Activated CD4-positive, alpha-beta T cell treated with anti-CD3 and anti-CD28 coated beads for 24 hours (primary cell): ENCODE measurements at regions not wholly inside any gene's neighbourhood (a gene's known extent, or its start where the extent isn't known, plus 50 kb on each side); places are given as distances from the start of the nearest gene placed in this dataset.

Experiments
- DNase-seq, 2 donors: peaks; one replicate each; pipeline ENCODE4 v3.0.0-alpha.2; 2020; ENCODE audit warnings: low read depth in 2 of 2

DNA sequence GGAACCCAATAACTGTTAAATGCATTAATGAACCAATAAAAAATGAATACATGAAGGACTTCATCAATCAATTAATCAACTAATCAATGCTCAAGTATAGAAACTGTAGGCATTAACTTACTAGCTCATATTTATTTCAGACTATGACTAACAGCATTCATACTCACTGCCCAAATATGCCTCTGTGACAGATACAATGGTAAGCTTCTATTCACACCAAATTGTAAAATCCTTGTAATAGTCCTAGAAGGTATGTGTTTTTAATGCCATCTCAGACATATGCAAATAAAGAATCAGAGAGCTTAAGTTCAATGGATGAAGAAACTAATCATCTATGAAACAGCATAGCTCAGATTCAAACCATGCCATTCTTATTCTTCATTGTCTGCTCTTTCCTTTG lies 1253.6 kb upstream of the TENM4 start:
- DNase-seq, result no peak

DNA sequence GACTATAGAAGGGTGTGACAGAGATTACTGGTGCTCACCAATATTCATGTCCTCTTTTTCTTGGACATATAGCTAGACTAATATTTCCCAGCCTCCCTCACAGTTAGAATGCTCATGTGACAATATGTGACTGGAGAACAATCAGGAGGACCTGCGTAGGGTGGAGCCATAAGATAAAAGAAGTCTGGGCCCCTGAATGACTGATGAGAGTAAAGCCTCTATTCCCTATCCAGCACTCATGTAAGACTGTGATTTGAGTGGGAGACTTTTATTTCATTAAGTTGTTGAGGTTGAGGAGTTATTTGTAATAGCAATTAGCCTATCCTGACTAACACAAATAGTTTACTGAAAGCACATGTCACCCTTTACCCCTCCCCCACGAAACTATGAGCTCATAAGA lies 1247.1 kb upstream of the TENM4 start:
- no peak for DNase-seq

GRCh38 chr11:80686889-80687288 lies 1246.1 kb upstream of the TENM4 start:
- DNase-seq, result no peak

- no peak for DNase-seq
Measured at GRCh38 chr11:80673566-80673965, 1232.7 kb upstream of the TENM4 start.

DNA sequence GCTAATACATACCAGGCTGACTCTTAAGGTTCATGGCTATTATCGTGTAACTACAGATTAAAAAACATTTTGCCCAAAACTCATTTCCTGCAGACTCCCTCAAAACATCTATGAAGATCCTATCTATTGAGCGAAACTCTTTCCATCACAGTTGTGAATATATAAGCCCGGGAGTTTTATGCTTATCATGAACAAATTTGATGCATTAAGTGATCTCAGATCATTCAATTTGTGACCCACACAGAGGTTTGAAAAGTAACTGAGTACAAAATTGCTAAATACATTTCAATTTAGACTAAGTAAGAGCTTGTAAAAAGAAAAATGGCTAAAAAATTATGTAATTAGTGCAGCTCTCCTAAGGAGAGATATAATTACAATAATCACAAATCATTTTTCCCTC lies 1228.8 kb upstream of the TENM4 start:
- no peak for DNase-seq

DNA sequence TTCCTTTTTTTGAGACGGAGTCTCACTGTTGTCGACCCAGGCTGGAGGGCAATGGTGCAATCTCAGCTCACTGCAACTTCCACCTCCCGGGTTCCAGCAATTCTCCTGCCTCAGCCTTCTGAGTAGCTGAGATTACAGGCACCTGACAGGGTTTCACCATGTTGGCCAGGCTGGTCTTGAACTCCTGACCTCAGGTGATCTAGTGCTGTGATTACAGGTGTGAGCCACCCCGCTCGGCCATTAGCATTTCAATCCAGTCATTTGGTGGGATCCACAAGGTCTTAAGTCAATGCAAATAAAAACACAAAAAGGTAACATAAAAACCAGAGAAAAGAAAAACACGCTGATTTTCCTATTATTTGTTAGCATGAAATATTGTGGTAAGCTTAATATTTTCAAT lies 1227.2 kb upstream of the TENM4 start:
- DNase-seq, result no peak

DNA sequence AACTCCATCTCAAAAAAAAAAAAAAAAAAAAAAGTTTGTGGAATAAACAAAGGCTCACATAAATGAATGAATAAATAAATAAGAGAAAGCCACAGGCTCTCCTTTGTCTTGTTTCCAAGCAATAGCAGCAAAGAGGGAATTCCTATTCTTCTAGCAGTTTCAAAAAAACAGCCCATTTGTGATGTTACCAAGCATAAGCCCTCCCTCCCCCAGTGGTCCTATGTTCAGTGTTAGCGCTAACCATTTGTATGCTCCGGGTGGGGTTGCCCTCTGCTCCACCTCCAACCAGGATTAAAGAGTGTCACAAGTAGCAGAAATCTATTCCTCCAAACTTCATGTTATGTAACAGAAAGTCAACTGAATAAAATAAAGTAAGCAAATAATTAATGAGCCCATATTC lies 1215.0 kb upstream of the TENM4 start:
- no peak for DNase-seq

DNA sequence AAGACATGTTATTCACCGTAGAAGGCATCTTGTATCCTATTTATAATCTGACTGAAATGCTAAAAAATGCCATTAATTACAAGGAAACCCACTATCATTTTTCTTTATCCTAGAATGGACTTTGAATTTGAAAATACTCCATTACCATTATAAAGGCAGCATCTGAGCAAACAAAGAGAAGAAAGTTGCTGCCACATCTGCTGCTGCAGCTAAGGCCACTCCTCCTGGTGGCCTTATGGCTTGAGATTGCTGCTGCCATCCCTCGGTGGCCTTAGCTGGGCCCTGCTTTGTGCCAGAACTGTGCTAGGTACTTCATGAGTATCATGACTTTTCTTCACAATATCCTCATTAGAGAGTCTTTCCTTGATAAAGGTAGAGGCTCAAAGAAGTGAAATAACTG lies 1210.1 kb upstream of the TENM4 start:
- DNase-seq, result no peak

- DNase-seq, result no peak
Measured at GRCh38 chr11:80649186-80649585, 1208.4 kb upstream of the TENM4 start.

DNA sequence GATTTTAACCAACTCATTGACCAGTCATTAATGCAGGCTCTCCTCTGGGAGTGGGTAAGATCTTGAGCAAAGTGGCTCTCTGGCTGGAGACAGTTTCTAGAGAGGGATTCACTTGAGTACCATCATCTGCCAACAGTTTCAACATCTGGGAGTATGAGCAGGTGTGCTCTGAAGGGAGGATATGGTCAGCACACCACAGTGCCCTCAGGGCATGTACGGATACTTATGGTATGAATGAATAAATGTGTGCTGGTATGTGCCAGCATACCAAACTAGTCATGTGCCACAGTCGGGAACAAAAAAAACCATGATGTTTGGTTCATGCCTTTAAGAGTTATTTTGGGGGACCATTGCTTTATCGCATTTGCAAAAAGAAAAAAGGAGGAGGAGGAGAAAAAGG lies 1197.5 kb upstream of the TENM4 start:
- DNase-seq, result no peak

DNA sequence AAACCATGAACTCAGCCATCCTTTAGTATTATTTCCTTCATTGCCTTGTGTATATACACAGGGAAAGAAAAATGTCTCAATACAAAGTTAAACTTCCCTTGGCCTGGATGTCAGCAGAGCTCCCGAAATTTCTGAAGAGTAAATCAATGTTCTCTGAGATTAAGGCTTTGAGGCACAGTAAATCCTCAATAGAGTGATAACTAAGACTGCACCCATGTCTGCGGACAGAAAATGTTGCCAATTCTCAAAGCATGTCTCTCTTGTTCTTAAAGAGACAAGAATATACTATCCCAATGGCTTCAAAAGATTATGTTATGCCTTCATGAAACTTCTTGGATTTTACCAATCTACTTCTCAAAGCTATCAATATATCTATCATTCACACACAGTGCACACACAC lies 1196.7 kb upstream of the TENM4 start:
- no peak for DNase-seq

DNA sequence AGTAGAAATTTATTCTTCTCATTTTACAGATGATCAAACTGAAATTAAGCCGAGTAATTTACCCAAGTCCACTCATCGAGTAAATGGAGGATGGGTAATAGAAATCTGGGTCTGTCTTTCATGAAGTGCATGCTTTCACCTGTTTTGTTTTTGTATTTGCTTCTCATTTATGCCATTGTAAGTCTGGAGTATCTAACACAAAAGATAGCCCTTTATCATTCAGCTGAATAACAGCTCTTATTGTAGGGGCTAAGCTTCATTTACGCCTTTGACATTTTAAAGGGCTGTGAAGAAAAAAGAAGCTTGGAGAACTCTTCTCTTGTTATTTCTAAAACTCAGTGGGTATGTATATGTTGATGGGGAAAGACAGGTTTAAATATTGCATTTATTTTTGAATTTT lies 1196.2 kb upstream of the TENM4 start:
- no peak for DNase-seq

- DNase-seq, result no peak
Measured at GRCh38 chr11:80635178-80635577, 1194.3 kb upstream of the TENM4 start.

GRCh38 chr11:80632691-80633090 lies 1191.9 kb upstream of the TENM4 start:
- DNase-seq, result no peak

DNA sequence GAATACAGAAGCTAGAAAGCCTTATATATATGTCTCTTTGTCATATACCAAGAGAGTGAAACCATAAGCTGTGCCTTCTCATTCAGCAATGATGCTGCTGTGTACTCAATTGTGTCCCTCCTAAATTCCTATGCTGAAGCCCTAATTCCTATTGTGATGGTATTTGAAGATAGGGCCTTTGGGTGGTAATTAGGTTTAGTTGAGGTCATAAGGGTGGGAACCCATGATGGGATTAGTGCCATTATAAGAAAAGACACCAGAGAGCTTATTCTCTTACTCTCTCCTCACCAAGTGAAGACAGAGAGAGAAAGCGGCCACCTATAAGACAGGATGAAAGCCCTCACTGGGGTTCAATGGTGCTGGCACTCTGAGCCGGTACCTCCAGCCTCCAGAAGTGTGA lies 1191.3 kb upstream of the TENM4 start:
- no peak for DNase-seq

GRCh38 chr11:80629466-80629865 lies 1188.6 kb upstream of the TENM4 start:
- DNase-seq, result no peak

GRCh38 chr11:80627364-80627763 lies 1186.5 kb upstream of the TENM4 start:
- no peak for DNase-seq

DNA sequence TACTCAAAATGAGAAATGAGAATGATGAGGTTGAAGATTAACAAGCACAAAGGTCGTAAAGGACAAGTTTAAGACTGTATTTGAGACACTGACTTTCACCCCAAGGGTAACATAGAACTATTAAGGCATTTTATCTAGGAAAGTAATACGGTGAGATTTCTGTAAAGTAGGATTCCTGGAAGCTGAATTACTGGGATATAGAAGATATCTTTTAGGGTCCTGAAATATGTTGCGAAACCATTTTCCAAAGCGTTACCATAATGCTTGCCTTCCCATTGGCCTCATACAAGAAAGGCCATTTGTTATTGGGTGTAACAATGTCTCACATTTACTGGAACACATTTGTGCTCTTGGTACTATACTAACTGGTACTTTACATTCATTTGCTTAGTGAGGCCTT lies 1185.9 kb upstream of the TENM4 start:
- DNase-seq, result no peak

DNA sequence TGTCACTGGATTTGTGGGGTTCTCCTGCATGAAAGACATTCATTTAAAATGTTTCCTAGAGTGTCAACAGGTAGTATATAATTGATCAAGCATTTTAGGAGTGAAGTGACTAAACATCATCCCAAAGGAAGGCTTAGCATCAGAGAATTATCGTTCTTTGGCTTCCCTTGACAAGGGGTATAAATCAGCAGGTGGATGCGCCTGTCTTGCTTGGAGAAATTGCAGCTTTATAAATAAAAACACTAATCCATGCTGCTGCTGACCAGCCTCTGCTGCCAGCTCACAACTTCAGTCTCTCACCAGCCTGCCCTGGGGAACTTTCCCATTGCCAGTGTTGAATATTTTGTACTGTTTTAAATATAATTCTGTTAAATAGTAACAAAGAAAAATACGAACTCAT lies 1184.7 kb upstream of the TENM4 start:
- no peak for DNase-seq

- DNase-seq, result no peak
Measured at GRCh38 chr11:80621871-80622270, 1181.0 kb upstream of the TENM4 start.

- no peak for DNase-seq
Measured at GRCh38 chr11:80620867-80621266, 1180.0 kb upstream of the TENM4 start.

- no peak for DNase-seq
Measured at GRCh38 chr11:80617156-80617555, 1176.3 kb upstream of the TENM4 start.

DNA sequence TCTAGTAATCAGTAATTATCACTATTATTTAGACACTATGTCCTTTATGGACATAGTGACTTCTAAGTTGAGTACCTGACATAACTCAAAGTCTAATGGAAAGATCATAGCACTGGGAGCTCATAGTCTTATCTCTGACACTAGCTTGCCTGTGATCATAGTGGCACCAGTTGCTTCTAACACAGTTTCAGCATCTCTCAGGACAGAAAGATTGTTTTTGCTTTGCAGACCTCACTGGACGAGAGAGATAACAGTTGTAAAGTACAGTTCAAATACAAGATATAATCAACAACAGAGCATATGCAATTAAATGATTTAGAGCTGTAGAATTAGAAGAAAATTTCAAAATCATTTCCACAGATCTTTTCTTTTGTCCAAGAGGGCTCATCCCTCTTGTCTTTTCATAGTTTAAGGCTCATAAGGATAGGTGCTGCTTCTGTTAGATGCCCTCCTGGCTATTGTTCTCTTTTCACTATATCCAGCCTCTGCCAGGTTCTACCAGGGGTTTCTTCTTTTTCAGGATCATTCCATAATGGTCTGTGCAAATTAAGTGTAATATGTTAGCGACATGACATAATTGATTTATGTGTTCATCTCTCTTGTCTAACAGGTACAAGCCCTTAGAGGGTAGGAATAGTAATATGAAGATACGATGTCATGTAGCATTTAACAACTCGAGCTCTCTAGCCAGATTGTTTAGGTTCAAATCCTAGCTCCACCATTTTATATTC lies 1175.4 kb upstream of the TENM4 start:
- no peak for DNase-seq

GRCh38 chr11:80613655-80614054 lies 1172.8 kb upstream of the TENM4 start:
- DNase-seq, result no peak
